ENCODE measurements at regions not wholly inside any gene's neighbourhood (a gene's known extent, or its start where the extent isn't known, plus 50 kb on each side); places are given as distances from the start of the nearest gene placed in this dataset.

- TF ChIP-seq CTCF (IDR thresholded peaks at IDR 0.05) (no peak), ZFX (IDR thresholded peaks at IDR 0.05; ENCODE audit: borderline replicate concordance) (no peak)
Observed at GRCh38 chr1:182185842-182186756, 124.6 kb upstream of the ZNF648 start.
